ENCODE measurements at regions not wholly inside any gene's neighbourhood (a gene's known extent, or its start where the extent isn't known, plus 50 kb on each side); places are given as distances from the start of the nearest gene placed in this dataset.
"Not testable (repeated sequence)": the region's sequence is repeated elsewhere in the genome, so short reads cannot be mapped to it uniquely, and the experiment has no call there.

GRCh38 chr15:96586901-96587300 is 256.4 kb downstream of the NR2F2 start:
- no peak for FAIRE-seq

GRCh38 chr15:96589864-96590263 is 259.4 kb downstream of the NR2F2 start:
- no peak for FAIRE-seq

GRCh38 chr15:96593735-96594134 is 263.2 kb downstream of the NR2F2 start:
- FAIRE-seq: no peak

DNA sequence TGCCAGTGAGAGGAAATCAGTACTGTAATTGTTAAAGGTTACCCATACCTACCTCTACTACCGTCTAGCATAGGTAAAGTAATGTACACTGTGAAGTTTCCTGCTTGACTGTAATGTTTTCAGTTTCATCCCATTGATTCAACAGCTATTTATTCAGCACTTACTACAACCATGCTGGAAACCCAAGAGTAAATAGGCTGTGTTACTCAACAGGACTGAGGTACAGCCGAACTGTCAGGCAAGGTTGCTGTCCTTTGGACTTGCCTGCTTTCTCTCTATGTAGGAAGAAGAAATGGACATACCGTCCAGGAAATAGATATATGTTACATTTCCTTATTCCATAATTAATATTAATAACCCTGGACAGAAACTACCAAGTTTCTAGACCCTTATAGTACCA is 265.5 kb downstream of the NR2F2 start:
- FAIRE-seq: no peak

GRCh38 chr15:96598514-96598913 is 268.0 kb downstream of the NR2F2 start:
- no peak for FAIRE-seq

DNA sequence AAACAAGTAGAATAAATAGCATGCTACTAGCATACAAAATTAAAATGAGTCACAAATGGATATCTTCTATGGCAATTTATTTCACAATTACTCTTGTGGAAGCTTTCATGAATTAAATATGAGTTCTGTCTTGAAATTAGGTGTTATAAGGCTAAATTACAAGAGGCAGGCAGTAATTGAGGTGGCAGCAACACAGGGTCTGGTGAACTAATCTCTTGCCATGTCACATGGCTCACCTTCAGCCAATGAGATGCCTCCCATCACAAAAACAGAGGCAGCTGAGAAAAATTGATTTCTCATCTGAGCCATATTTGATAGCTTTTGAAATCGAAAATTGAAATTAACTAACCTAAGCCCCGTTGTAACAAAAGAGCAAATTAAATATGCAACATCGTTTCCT is 268.8 kb downstream of the NR2F2 start:
- no peak for FAIRE-seq

DNA sequence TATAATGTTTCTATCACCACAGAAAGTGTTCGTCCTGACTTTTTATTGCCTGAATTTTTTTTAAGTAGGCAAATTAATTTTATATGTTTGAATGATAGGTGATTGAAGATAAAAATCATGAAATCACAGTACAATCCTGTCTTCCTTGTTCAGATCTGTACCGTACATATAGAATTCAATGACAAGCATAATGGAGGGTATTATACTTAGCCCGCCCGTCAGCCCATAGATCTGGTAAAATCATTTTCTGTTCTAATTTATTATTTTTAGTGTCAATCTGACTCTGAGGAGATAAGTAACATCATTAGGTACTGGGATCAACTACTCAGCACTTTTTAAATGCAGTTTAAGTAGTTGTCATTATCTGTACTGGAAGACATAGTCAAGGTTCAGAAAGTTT is 269.9 kb downstream of the NR2F2 start:
- no peak for FAIRE-seq

- no peak for FAIRE-seq
These were observed 276.1 kb downstream of the NR2F2 start for GRCh38 chr15:96606617-96607016.

GRCh38 chr15:96610757-96611156 is 280.3 kb downstream of the NR2F2 start:
- no peak for FAIRE-seq

DNA sequence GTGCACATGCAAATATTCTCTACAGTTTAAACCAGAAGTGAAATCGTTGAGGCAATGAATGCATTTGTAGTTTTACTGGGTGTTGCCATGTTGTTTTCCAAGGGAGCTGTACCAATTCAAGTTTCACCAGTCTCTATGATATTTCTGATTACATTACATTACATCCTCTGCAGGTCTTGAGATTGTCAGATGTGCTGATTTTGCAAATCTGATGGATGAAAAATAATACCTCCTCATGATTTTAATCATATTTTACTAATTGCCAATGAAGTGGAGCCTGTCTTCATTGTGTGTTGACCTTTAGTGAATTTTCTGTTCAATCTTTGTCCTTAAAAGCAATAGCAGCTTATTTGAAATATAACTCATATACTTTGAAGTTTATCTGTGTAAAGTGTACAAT is 282.4 kb downstream of the NR2F2 start:
- FAIRE-seq: no peak

- FAIRE-seq: no peak
These were observed 288.7 kb downstream of the NR2F2 start for GRCh38 chr15:96619174-96619573.

DNA sequence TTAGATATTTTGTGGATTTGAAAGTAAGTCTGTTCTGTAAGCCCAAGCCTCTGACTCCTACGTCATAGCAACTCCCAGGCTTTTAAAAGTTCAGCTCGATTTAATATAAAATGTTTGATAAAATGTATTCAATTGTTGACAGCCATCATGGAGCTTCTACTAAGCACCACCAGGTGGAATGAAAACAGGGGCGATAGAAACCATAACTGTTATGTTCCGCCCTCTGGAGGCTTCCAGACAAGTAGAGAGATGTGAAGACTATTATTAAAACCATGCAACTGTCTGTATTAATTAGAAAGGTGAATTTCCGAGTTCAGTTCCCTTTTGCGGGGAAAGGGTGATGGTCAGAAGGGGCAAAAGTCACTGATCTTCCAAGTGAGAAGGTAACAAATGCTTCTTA is 292.2 kb downstream of the NR2F2 start:
- FAIRE-seq: no peak

DNA sequence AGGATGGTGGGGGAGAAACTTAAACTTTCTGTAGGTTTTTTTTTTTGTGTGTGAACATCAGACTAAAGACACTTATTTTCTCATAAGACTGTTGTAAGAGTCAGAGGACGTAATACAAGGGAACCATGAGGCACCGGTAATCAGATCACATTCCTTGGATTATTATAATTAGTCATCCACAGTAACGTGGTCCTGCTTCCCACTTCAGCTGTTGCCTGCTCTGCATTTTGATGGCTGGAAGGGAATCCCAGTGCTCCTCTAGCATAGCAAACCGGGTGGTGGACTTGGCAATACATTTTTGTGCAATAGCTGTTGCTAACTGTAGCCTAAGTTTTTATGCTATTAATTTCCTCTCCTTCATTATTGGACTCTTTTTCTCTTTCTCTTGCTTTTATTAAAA is 294.8 kb downstream of the NR2F2 start:
- no peak for FAIRE-seq

DNA sequence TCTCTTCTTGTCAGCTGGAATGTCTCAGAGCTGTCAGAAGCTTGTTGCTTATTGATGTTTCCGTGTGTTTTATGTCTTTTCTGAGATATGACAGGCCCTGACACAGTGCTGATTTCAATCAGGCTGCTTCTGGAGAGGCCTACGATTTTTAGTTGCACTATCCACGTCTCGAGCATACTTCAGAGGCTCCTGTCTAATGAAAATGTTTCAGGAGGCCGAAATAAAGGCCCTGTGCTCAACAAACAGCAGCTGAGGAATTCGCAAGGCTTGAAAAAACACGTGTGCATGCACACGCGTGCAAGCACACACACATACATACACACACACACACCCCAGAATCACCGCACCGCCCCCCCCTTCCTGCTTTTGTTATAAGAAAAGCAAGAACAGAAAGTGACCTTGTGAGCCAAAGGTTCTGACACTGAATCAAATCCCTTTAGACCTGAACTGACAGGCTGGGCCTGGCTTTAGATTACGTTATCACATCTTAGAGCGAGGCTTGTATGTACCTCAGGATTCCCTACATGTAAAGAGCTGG is 296.6 kb downstream of the NR2F2 start:
- FAIRE-seq: no peak

- FAIRE-seq: no peak
These were observed 299.0 kb downstream of the NR2F2 start for GRCh38 chr15:96629511-96629910.

- no peak for FAIRE-seq
These were observed 308.3 kb downstream of the NR2F2 start for GRCh38 chr15:96638793-96639192.

- no peak for FAIRE-seq
These were observed 315.3 kb downstream of the NR2F2 start for GRCh38 chr15:96645796-96646195.

- FAIRE-seq: no peak
These were observed 318.4 kb downstream of the NR2F2 start for GRCh38 chr15:96648866-96649265.

- no peak for FAIRE-seq
These were observed 326.6 kb downstream of the NR2F2 start for GRCh38 chr15:96657096-96657495.

- not testable (repeated sequence) for FAIRE-seq
These were observed 336.5 kb downstream of the NR2F2 start for GRCh38 chr15:96666979-96667378.

GRCh38 chr15:96670389-96670788 is 339.9 kb downstream of the NR2F2 start:
- no peak for FAIRE-seq

DNA sequence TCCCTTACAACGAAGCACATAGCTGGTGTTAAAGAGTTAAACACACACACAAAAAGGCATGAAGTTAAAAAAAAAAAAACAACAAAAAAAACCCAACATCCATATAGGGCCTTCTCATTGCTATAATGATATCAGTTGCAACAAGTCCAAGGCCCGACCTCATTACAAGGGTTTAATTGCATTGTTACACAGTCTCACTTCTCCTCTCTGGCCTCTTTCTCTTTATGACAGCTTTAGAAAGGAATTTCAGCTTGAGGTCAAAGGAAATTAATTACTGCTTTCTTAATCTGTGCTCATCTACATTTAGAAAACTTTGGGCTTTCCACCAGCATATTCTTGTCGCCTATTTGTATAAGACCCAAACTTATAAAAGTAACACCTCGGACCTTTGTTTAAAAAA is 342.1 kb downstream of the NR2F2 start:
- FAIRE-seq: no peak

GRCh38 chr15:96678386-96678785 is 347.9 kb downstream of the NR2F2 start:
- no peak for FAIRE-seq

- FAIRE-seq: no peak
These were observed 357.0 kb downstream of the NR2F2 start for GRCh38 chr15:96687388-96688107.

- no peak for FAIRE-seq
These were observed 360.2 kb downstream of the NR2F2 start for GRCh38 chr15:96690733-96691132.

All from TTC549 (cell line).